Suprapubic skin (tissue), 4 donors: ENCODE measurements at regions not wholly inside any gene's neighbourhood (a gene's known extent, or its start where the extent isn't known, plus 50 kb on each side); places are given as distances from the start of the nearest gene placed in this dataset.

ENCODE experiments used
- DNase-seq, 2 donors: peaks; one replicate each; pipeline ENCODE4 v3.0.0-alpha.2; 2019; ENCODE audit warnings: low spot score in 2 of 2
- H3K27ac ChIP-seq: fragments of 200-600 bp; sonication (generic); one replicate; pipeline ENCODE4 v1.5.1; 2019
- H3K27me3 ChIP-seq: fragments of 200-600 bp; sonication (generic); one replicate; pipeline ENCODE4 v1.5.1; 2019
- H3K36me3 ChIP-seq: fragments of 200-600 bp; sonication (generic); one replicate; pipeline ENCODE4 v1.5.1; 2019
- H3K4me1 ChIP-seq: fragments of 200-600 bp; sonication (generic); one replicate; pipeline ENCODE4 v1.5.1; 2019
- H3K4me3 ChIP-seq: fragments of 200-600 bp; sonication (generic); one replicate; pipeline ENCODE4 v1.5.1; 2019; ENCODE audit warnings: mild to moderate bottlenecking
- H3K9me3 ChIP-seq: fragments of 200-600 bp; sonication (generic); one replicate; pipeline ENCODE4 v1.5.1; 2019
- CTCF ChIP-seq, 2 donors: fragments of 200-600 bp in 1 of 2; fragments of 450-650 bp in 1 of 2; sonication (generic) in 1 of 2; IDR thresholded peaks; one replicate each; pipeline ENCODE4 v1.5.1; 2016 to 2019; ENCODE audit warnings: antibody characterized with exemption in 2 of 2, mild to moderate bottlenecking in 1 of 2, moderate library complexity in 1 of 2
- EP300 ChIP-seq: sonication (generic); formaldehyde crosslinking; IDR thresholded peaks from one replicate; pipeline ENCODE4 v1.6.1; 2017; ENCODE audit warnings: antibody characterized with exemption
- POLR2A ChIP-seq, 2 donors: fragments of 450-650 bp; IDR thresholded peaks; one replicate each; pipeline ENCODE4 v1.6.1; 2017; ENCODE audit warnings: antibody characterized with exemption in 2 of 2, mild to moderate bottlenecking in 2 of 2, moderate library complexity in 2 of 2
- POLR2AphosphoS5 ChIP-seq, 3 donors: sonication (generic); formaldehyde crosslinking; IDR thresholded peaks; one replicate each; pipeline ENCODE4 v1.6.1; 2017; ENCODE audit warnings: antibody characterized with exemption in 3 of 3
- WGBS: methylation state at CpG from one replicate; pipeline ENCODE4 v1.1.5; 2018; 5-methylcytosine and 5-hydroxymethylcytosine counted together

GRCh38 chr5:91469517-91470165 is 86.5 kb upstream of the ARRDC3 start:
- WGBS = 59% methylated on average over 10 of the region's 10 CpGs
- DNase-seq = no peak
- Histone ChIP-seq H3K27ac (peak overlapping the region; percentile 53), H3K4me1 (no peaks in the 10 kb centered on the region), H3K4me3 (no peak overlapping the region), H3K36me3 (no peaks in the 10 kb centered on the region), H3K27me3 (no peaks in the 10 kb centered on the region), H3K9me3 (peaks cover 4% of the 10 kb centered on the region)
- TF ChIP-seq EP300 (no peak), POLR2AphosphoS5 (IDR thresholded peaks at IDR 0.05) (no peak), CTCF (IDR thresholded peaks at IDR 0.05) (no peak), POLR2A (IDR thresholded peaks at IDR 0.05) (no peak)

- Histone ChIP-seq H3K4me3 (no peak overlapping the region), H3K27ac (peak overlapping the region; percentile 53), H3K4me1 (no peaks in the 10 kb centered on the region), H3K27me3 (no peaks in the 10 kb centered on the region), H3K36me3 (no peaks in the 10 kb centered on the region), H3K9me3 (peaks cover 4% of the 10 kb centered on the region)
- WGBS = 56% methylated on average over 7 of the region's 7 CpGs
- no peak for TF ChIP-seq POLR2AphosphoS5 (IDR thresholded peaks at IDR 0.05)
- no peak for TF ChIP-seq EP300
- TF ChIP-seq CTCF (IDR thresholded peaks at IDR 0.05) = no peak
- no peak for TF ChIP-seq POLR2A (IDR thresholded peaks at IDR 0.05)
- DNase-seq = no peak
Measured at GRCh38 chr5:91468651-91469422, 85.7 kb upstream of the ARRDC3 start.

- 90% methylated on average over 4 of the region's 4 CpGs for WGBS
- no peaks in the 10 kb centered on the region for H3K27me3 ChIP-seq
Measured at GRCh38 chr5:91464886-91465646, 81.9 kb upstream of the ARRDC3 start.

GRCh38 chr5:91457681-91458058 is 74.6 kb upstream of the ARRDC3 start:
- TF ChIP-seq POLR2A (IDR thresholded peaks at IDR 0.05) = no peak
- TF ChIP-seq POLR2AphosphoS5 (IDR thresholded peaks at IDR 0.05) = no peak
- no peak for TF ChIP-seq EP300
- no peak for TF ChIP-seq CTCF (IDR thresholded peaks at IDR 0.05)
- DNase-seq = no peak
- WGBS = 80% methylated on average over 1 of the region's 1 CpG
- Histone ChIP-seq H3K4me3 (no peak overlapping the region), H3K27ac (no peak overlapping the region), H3K27me3 (no peaks in the 10 kb centered on the region), H3K4me1 (no peaks in the 10 kb centered on the region), H3K9me3 (no peaks in the 10 kb centered on the region), H3K36me3 (no peaks in the 10 kb centered on the region)

More at GRCh38 chr5:91464886-91465646, 81.9 kb upstream of the ARRDC3 start:
- TF ChIP-seq POLR2AphosphoS5 (IDR thresholded peaks at IDR 0.05) (no peak), EP300 (no peak), POLR2A (IDR thresholded peaks at IDR 0.05) (no peak)
- no peak for DNase-seq
- H3K4me3 ChIP-seq = no peak overlapping the region
- H3K36me3 ChIP-seq = no peaks in the 10 kb centered on the region
- H3K27ac ChIP-seq = no peak overlapping the region
- peaks cover 4% of the 10 kb centered on the region for H3K9me3 ChIP-seq
- no peaks in the 10 kb centered on the region for H3K4me1 ChIP-seq

- 64% methylated on average over 2 of the region's 2 CpGs for whole genome bisulfite sequencing
- Histone ChIP-seq H3K9me3 (no peaks in the 10 kb centered on the region), H3K36me3 (no peaks in the 10 kb centered on the region), H3K27me3 (no peaks in the 10 kb centered on the region), H3K4me1 (no peaks in the 10 kb centered on the region), H3K27ac (no peak overlapping the region), H3K4me3 (no peak overlapping the region)
- DNase-seq = no peak
- no peak for TF ChIP-seq POLR2A (IDR thresholded peaks at IDR 0.05)
- TF ChIP-seq POLR2AphosphoS5 (IDR thresholded peaks at IDR 0.05) = no peak
- no peak for TF ChIP-seq CTCF (IDR thresholded peaks at IDR 0.05)
- no peak for TF ChIP-seq EP300
Measured at GRCh38 chr5:91456928-91457680, 74.0 kb upstream of the ARRDC3 start.
